Dermis microvascular lymphatic vessel endothelial cell (primary cell): ENCODE measurements at regions not wholly inside any gene's neighbourhood (a gene's known extent, or its start where the extent isn't known, plus 50 kb on each side); places are given as distances from the start of the nearest gene placed in this dataset.
A peak's percentile ranks its signal among the peaks of the same experiment; 100 is the strongest.
"Not testable (repeated sequence)": the region's sequence is repeated elsewhere in the genome, so short reads cannot be mapped to it uniquely, and the experiment has no call there.

Experiments used
- DNase-seq, 2 donors: peaks; one replicate each; pipeline versions ENCODE4 v3.0.0 to v3.0.0-alpha.2; 2010; ENCODE audit warnings: low read depth in 2 of 2

DNA sequence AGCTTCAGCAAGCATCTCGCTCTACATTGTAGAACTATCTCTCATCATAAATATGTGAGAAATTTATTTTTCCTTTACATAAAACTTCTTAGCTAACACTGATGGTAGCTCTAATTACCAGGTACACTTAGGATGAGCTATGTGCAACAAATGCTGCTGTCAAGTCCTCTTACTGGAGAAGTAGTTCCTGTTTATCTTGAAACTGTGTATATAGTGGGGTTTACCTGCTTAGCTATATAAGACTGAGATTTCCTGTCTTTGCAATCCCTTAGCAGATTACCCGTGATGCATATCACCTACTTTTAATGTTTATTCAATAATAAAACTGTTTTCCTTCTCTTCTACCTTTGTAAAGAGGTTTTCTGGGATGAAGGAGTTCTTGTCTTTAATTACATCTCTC, 98.0 kb upstream of the USP15 start:
- DNase-seq: no peak

DNA sequence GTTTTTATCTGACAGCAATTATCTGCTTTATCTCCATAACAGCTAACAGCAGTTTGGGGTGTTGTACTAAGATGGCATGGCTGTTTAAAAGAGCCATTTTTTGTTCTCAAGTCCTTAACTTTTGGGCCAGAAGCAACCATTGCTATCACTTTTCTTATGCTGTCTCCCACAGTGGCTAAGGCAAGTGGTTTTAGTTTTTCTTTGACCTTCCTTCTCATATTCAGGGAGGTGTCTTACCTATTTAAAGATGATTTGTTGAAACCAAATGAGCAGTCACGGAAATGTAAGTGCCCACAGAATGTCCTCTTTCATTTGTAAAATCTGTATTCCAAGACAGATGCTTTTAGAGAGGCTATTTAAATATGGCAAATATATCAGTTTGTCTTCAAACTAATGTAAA, 96.8 kb upstream of the USP15 start:
- DNase-seq: no peak

- no peak for DNase-seq
Measured at GRCh38 chr12:62164036-62164435, 96.2 kb upstream of the USP15 start.

DNA sequence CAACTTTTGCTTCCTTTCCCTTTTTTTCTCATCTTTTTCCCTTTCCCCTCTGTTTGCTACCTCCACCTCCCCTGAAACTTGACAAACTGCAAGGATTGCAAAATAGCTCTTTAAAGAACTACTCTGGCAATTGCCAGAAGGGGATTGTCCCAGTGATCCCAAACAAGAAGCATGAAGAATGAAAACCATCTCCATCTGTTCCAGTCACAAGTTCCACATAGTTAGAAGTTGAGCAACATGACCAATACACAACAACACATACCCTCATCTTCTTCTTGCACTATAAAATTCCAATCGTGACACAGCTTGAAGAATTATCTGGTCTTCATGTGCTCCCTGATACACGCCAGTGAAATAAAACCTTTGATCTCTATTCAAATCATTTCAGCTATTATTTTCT, 93.7 kb upstream of the USP15 start:
- DNase-seq: no peak

DNA sequence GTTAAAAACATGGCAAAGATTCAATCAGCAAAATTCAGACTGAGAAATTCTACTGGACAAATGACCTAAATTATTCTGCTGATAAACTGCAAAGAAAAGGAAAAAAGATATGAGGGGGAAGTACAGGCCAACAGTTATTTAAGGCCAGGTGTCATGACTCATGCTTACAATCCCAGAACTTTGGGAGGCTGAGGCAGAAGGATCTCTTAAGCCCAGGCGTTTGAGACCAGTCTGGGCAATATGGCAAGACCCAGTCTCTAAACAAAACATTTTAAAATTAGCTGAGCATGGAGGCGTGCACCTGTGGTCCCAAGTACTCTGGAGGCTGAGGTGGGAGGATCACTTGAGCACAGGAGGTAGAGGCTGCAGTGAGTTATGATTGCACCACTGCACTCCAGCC, 91.8 kb upstream of the USP15 start:
- DNase-seq: no peak

DNA sequence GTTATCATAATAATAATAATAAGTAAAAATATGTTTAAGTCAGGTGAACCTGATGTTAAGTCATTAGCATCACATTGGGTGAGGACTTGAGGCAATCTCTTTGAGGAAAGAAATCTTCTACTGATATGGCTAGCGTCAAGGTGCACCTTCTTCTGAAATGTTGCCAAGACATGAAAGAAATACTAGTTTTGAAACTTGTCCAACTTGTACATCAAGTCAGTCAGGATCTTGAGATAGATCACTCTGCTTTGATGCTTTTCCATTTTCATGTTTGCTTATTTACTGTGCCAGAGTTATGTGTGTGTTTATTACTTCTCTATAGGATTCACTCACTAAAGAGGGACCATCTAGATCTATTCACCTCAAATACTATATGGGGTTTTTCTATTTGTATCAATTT, 90.0 kb upstream of the USP15 start:
- no peak for DNase-seq

- DNase-seq: no peak
Measured at GRCh38 chr12:62190689-62191490, 69.3 kb upstream of the USP15 start.

GRCh38 chr12:62191491-62192179, 68.6 kb upstream of the USP15 start:
- DNase-seq: peak in 1 of 2 donors; percentile 19

DNA sequence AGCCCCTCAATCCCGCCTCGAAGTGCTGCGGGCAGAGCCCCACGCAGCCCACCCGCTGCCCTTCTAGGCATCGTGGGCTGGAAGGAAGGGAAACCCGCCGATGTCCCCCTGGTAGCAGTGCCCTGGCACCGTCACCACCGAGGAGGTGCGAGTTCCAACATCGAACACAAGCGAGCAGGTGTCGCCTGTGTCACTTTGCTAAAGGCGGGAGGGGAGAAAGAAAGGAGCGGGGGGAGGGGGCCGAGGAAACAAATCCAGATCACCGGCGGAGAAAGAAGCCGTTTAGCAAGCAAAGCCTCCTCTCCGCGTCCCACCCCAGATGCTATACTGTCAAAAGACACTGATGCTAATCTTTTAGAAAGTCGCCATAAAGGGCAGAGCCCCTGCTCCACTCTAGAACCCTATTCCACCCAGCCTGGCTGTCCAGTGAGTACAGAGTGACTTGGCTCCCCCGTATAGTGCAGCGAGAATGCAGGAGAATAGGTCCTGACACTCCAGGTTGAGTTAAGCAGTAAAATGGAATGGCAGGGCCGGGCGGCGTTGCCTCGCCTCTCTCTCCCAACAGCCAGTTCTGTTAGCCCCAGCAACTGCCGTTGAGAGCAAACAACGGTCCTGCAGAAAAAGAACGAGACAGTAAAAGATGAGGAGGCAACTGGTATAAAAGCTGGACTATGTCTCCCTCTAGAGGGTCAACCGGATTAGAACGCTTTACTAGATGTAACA, 67.9 kb upstream of the USP15 start:
- peak; percentile 64 to 81 for DNase-seq

- no peak for DNase-seq
Measured at GRCh38 chr12:62192903-62193250, 67.3 kb upstream of the USP15 start.

DNA sequence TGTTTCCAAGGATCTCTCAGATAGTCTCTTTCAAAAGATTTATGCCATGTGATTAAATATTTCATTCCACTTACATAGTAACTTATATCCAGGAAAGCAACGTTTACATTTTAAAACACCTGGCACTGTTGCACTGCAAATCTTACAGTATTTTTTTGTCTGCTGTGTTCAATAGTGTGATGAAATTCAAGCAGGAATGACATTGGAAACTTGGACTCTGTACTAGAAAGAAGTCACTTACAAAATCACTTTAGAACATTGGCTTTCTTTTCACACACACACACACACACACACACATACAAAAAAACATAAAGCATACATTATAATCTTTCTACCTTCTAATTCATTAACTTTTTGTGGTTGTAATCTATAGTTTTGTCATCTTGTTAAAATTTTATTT, 66.2 kb upstream of the USP15 start:
- no peak for DNase-seq

GRCh38 chr12:62194616-62195015, 65.6 kb upstream of the USP15 start:
- no peak for DNase-seq

DNA sequence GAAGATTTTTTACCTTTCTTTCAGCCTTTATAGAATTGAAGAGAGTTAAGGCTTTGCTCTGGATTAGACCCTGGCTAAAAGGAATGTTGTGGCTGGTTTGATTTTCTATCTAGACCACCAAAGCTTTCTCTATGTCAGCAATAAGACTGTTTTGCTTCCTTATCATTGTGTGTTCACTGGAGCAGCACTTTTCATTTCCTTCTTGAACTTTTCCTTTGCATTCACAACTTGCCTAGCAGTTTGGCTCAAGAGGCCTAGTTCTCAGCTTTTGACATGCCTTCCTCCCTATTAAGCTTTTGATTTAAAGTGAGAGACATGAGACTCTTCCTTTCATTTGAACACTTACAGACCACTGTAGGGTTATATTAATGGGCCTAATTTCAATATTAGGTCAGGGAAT, 64.1 kb upstream of the USP15 start:
- no peak for DNase-seq

GRCh38 chr12:62202861-62203260, 57.3 kb upstream of the USP15 start:
- not testable (repeated sequence) for DNase-seq

- no peak for DNase-seq
Measured at GRCh38 chr12:62205346-62205745, 54.9 kb upstream of the USP15 start.

DNA sequence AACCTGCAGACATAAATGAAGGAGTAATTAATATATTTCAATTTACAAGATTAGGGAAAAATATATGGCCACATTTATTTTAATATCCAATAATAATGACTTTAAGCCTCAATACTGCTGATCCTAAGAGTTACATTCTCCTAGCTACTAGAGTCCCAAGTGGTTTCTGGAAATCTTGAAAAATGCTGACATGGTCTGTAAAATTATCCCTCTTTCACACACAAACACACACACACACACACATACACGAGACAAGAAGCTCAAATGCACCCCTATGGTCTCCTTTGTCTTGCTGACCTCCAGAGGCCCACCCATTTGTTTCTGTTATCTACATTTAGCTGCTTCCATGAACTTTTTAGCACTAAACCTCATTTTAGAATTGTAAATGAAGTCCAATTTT, 53.0 kb upstream of the USP15 start:
- no peak for DNase-seq
